C4-2B (cell line): ENCODE measurements at regions not wholly inside any gene's neighbourhood (a gene's known extent, or its start where the extent isn't known, plus 50 kb on each side); places are given as distances from the start of the nearest gene placed in this dataset.

ENCODE experiments used
- CTCF ChIP-seq: fragments of 450-650 bp; conservative IDR thresholded peaks from 2 replicates; pipeline ENCODE4 v1.5.1; 2017; ENCODE audit warnings: mild to moderate bottlenecking
- ZFX ChIP-seq: fragments of 450-650 bp; IDR thresholded peaks from 2 replicates; pipeline ENCODE4 v1.6.1; 2017

- TF ChIP-seq CTCF (no peak), ZFX (no peak)
Observed at GRCh38 chr18:67139899-67140298, 376.6 kb downstream of the DSEL start.
